Esophagus (tissue), 2 donors: ENCODE measurements at regions not wholly inside any gene's neighbourhood (a gene's known extent, or its start where the extent isn't known, plus 50 kb on each side); places are given as distances from the start of the nearest gene placed in this dataset.

Experiments
- H3K27ac ChIP-seq, 2 donors: one replicate each; pipeline ENCODE4 v1.5.1; 2013; ENCODE audit warnings: low read depth in 2 of 2, mild to moderate bottlenecking in 2 of 2, inconsistent platforms in 1 of 2, low read length in 1 of 2, moderate library complexity in 1 of 2
- H3K27me3 ChIP-seq, 2 donors: one replicate each; pipeline ENCODE4 v1.6.1; 2013; ENCODE audit warnings: low read length in 2 of 2, control low read depth in 1 of 2, mild to moderate bottlenecking in 1 of 2; ENCODE audit not compliant: insufficient read depth in 2 of 2, control insufficient read depth in 1 of 2
- H3K36me3 ChIP-seq, 2 donors: one replicate each; pipeline ENCODE4 v1.6.1; 2013; ENCODE audit warnings: low read length in 1 of 2; ENCODE audit not compliant: control insufficient read depth in 2 of 2, insufficient read depth in 2 of 2
- H3K4me1 ChIP-seq, 2 donors: one replicate each; pipeline ENCODE4 v1.6.1; 2013; ENCODE audit warnings: low read length in 1 of 2; ENCODE audit not compliant: control insufficient read depth in 2 of 2, insufficient read depth in 2 of 2
- H3K4me3 ChIP-seq, 2 donors: one replicate each; pipeline ENCODE4 v1.5.1; 2013; ENCODE audit warnings: low read length in 2 of 2, mild to moderate bottlenecking in 2 of 2, low read depth in 1 of 2, moderate library complexity in 1 of 2
- H3K9me3 ChIP-seq, 2 donors: one replicate each; pipeline ENCODE4 v1.6.1; 2013; ENCODE audit warnings: mild to moderate bottlenecking in 2 of 2, low read depth in 1 of 2, low read length in 1 of 2, moderate library complexity in 1 of 2; ENCODE audit not compliant: control insufficient read depth in 2 of 2, insufficient read depth in 1 of 2
- WGBS, 2 donors: extraction: QIAGEN DNeasy Blood & Tissue Kit; methylation state at CpG; one replicate each; pipeline ENCODE4 v1.1.7; 2013; 5-methylcytosine and 5-hydroxymethylcytosine counted together
- donor health status: healthy with polysubstance abuse.
- donor health status: Bipolar disorder and iron deficiency.

GRCh38 chr17:77466596-77467223 is 325.9 kb downstream of the SEC14L1 start:
- Histone ChIP-seq H3K4me3 (no peak overlapping the region), H3K27me3 (no peaks in the 10 kb centered on the region), H3K27ac (peak overlapping the region; percentile 37 to 53), H3K9me3 (no peaks in the 10 kb centered on the region), H3K4me1 (peaks cover 12 to 24% of the 10 kb centered on the region in 2 donors), H3K36me3 (peaks cover 0 to 13% of the 10 kb centered on the region in 2 donors)
- 80 to 84% methylated on average over 24 of the region's 24 CpGs for WGBS, 2 donors

GRCh38 chr17:77467521-77467920 is 326.8 kb downstream of the SEC14L1 start:
- Histone ChIP-seq H3K36me3 (peaks cover 0 to 13% of the 10 kb centered on the region in 2 donors), H3K4me1 (peaks cover 18 to 30% of the 10 kb centered on the region in 2 donors), H3K27me3 (no peaks in the 10 kb centered on the region), H3K4me3 (no peak overlapping the region), H3K9me3 (no peaks in the 10 kb centered on the region), H3K27ac (no peak overlapping the region)
- 85 to 87% methylated on average over 25 of the region's 25 CpGs for WGBS, 2 donors

- Histone ChIP-seq H3K27ac (no peak overlapping the region), H3K4me3 (no peak overlapping the region), H3K27me3 (no peaks in the 10 kb centered on the region), H3K9me3 (no peaks in the 10 kb centered on the region), H3K36me3 (peaks cover 0 to 13% of the 10 kb centered on the region in 2 donors), H3K4me1 (peaks cover 18 to 30% of the 10 kb centered on the region in 2 donors)
- 92 to 96% methylated on average over 7 of the region's 7 CpGs for WGBS, 2 donors
These were observed 328.1 kb downstream of the SEC14L1 start for GRCh38 chr17:77468897-77469296.

- peak overlapping the region in 1 of 2 donors; percentile 91 for H3K27ac ChIP-seq
- H3K4me3 ChIP-seq, result no peak overlapping the region
- H3K27me3 ChIP-seq, result no peaks in the 10 kb centered on the region
- no peaks in the 10 kb centered on the region for H3K9me3 ChIP-seq
- H3K36me3 ChIP-seq, result peaks cover 0 to 13% of the 10 kb centered on the region in 2 donors
- 95 to 98% methylated on average over 3 of the region's 3 CpGs for WGBS, 2 donors
- H3K4me1 ChIP-seq, result peaks cover 23 to 41% of the 10 kb centered on the region in 2 donors
These were observed 329.6 kb downstream of the SEC14L1 start for GRCh38 chr17:77470330-77470786.

- H3K4me1 ChIP-seq, result peaks cover 27 to 45% of the 10 kb centered on the region in 2 donors
- no peaks in the 10 kb centered on the region for H3K9me3 ChIP-seq
- no peak overlapping the region for H3K4me3 ChIP-seq
- H3K27ac ChIP-seq, result peak overlapping the region; percentile 75 to 91
- H3K36me3 ChIP-seq, result peaks cover 0 to 13% of the 10 kb centered on the region in 2 donors
- WGBS, 2 donors, result 60 to 62% methylated on average over 9 of the region's 9 CpGs
- no peaks in the 10 kb centered on the region for H3K27me3 ChIP-seq
These were observed 330.3 kb downstream of the SEC14L1 start for GRCh38 chr17:77470800-77471733.

GRCh38 chr17:77471984-77472461 is 331.3 kb downstream of the SEC14L1 start:
- peaks cover 35 to 48% of the 10 kb centered on the region in 2 donors for H3K4me1 ChIP-seq
- no peaks in the 10 kb centered on the region for H3K9me3 ChIP-seq
- no peaks in the 10 kb centered on the region for H3K27me3 ChIP-seq
- peaks cover 0 to 9% of the 10 kb centered on the region in 2 donors for H3K36me3 ChIP-seq
- H3K27ac ChIP-seq, result peak overlapping the region; percentile 75 to 91
- H3K4me3 ChIP-seq, result no peak overlapping the region
- WGBS, 2 donors, result 9 to 19% methylated on average over 12 of the region's 12 CpGs

- peak overlapping the region; percentile 75 to 91 for H3K27ac ChIP-seq
- H3K4me1 ChIP-seq, result peaks cover 35 to 47% of the 10 kb centered on the region in 2 donors
- no peaks in the 10 kb centered on the region for H3K27me3 ChIP-seq
- no peak overlapping the region for H3K4me3 ChIP-seq
- WGBS, 2 donors, result 31 to 42% methylated on average over 10 of the region's 10 CpGs
- peaks cover 0 to 6% of the 10 kb centered on the region in 2 donors for H3K36me3 ChIP-seq
- H3K9me3 ChIP-seq, result no peaks in the 10 kb centered on the region
These were observed 331.9 kb downstream of the SEC14L1 start for GRCh38 chr17:77472468-77473310.

- Histone ChIP-seq H3K27ac (peak overlapping the region; percentile 14 to 93), H3K9me3 (no peaks in the 10 kb centered on the region), H3K4me3 (no peak overlapping the region), H3K36me3 (peaks cover 0 to 5% of the 10 kb centered on the region in 2 donors), H3K27me3 (no peaks in the 10 kb centered on the region), H3K4me1 (peaks cover 37 to 50% of the 10 kb centered on the region in 2 donors)
- WGBS, 2 donors, result 46 to 49% methylated on average over 6 of the region's 6 CpGs
These were observed 333.0 kb downstream of the SEC14L1 start for GRCh38 chr17:77473615-77474226.
